H1 (cell line): ENCODE measurements at regions not wholly inside any gene's neighbourhood (a gene's known extent, or its start where the extent isn't known, plus 50 kb on each side); places are given as distances from the start of the nearest gene placed in this dataset.

Experiments used
- CEBPB ChIP-seq: IDR thresholded peaks from 2 replicates; pipeline ENCODE4 v1.6.1; 2012; ENCODE audit warnings: low read depth, low read length
- HDAC2 ChIP-seq, 2 experiments: fragments of 300-600 bp in 1 of 2; sonication (generic) in 1 of 2; IDR thresholded peaks; 2 replicates each; pipeline ENCODE4 v1.6.1; 2011 to 2012; ENCODE audit warnings: low read depth in 2 of 2, low read length in 2 of 2, mild to moderate bottlenecking in 2 of 2, moderate library complexity in 2 of 2, borderline replicate concordance in 1 of 2, inconsistent platforms in 1 of 2
- POLR2AphosphoS5 ChIP-seq: IDR thresholded peaks from 2 replicates; pipeline ENCODE4 v1.6.1; 2011; ENCODE audit warnings: low read depth, low read length
- TAF1 ChIP-seq: IDR thresholded peaks from 2 replicates; pipeline ENCODE4 v1.6.1; 2011; ENCODE audit warnings: mild to moderate bottlenecking, low read depth, low read length

- TF ChIP-seq POLR2AphosphoS5 (no peak), TAF1 (no peak), HDAC2 (IDR thresholded peaks at IDR 0.05; ENCODE audit: borderline replicate concordance in 1 of 2, low read depth in 2 of 2, low read length in 2 of 2) (no peak), CEBPB (no peak)
Measured at GRCh38 chr1:65486613-65487012, 66.1 kb downstream of the LEPR start (continued).
